GM21619 (cell line): ENCODE measurements at regions not wholly inside any gene's neighbourhood (a gene's known extent, or its start where the extent isn't known, plus 50 kb on each side); places are given as distances from the start of the nearest gene placed in this dataset.

Source experiments
- ATAC-seq: cut with Tn5 transposase; IDR thresholded peaks from one replicate; pipeline ENCODE4 v1.9.1; 2021; ENCODE audit not compliant: unreplicated experiment

GRCh38 chr7:113825832-113826231 lies 93.0 kb downstream of the PPP1R3A start:
- no peak for ATAC-seq

- no peak for ATAC-seq
Observed at GRCh38 chr7:113824117-113824823, 94.5 kb downstream of the PPP1R3A start.

DNA sequence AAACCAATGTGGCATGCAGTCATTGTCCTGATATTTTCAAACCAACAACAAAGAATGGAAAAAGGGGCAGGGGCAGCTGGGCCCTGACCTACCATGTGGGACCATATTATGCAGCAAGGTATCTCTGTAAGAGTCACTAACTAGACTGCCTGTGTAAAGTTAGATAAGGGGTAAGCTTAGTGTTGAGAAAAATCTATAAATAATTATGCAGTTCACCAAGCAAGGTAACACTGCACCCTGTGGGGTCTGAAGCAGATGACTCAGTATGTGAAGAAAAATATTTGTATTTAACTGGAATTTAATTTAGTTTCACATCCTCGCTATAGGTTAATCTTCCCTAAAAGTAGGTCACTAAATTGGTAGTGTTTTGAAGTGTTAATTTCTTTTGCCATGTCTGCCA lies 99.3 kb downstream of the PPP1R3A start:
- ATAC-seq = no peak

DNA sequence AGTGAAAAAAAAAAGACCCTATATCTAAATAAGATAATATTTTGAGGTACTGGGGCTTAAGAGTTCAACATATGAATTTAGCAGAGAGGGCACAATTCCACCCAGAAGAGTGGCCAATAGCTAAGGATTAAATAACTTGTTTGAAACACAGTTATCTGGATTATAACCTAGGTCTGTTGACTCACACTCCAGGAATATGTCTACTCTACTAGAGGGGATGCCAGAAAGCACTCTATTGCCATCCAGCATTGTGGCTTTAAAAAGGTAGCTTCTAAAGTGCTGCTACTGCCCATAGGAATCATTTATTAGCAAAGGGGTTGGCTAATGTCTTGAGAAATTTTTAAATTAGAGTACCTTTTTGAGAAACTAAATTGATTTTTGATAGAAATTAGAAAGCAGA lies 102.2 kb downstream of the PPP1R3A start:
- no peak for ATAC-seq

DNA sequence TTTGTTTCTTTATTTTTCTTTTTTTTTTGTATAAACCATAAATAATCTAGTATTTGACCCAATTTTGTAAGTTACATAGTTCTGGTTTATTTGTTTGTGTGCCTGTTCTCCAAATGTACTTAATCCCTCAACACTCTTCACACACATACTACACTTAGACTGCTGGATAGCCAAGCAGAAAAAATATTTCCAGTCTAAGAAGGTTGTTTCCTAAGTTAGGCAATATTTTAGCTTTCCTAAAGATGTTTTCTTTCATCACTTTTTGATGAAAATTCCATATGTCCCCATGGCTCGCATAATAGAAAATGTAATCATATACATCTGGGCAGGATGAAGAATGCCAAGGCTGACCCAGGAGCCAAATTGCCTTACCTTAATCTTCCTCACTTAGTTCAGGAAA lies 105.3 kb downstream of the PPP1R3A start:
- ATAC-seq = no peak

- ATAC-seq = no peak
Observed at GRCh38 chr7:113812591-113813255, 106.1 kb downstream of the PPP1R3A start.

- no peak for ATAC-seq
Observed at GRCh38 chr7:113810080-113810744, 108.6 kb downstream of the PPP1R3A start.

DNA sequence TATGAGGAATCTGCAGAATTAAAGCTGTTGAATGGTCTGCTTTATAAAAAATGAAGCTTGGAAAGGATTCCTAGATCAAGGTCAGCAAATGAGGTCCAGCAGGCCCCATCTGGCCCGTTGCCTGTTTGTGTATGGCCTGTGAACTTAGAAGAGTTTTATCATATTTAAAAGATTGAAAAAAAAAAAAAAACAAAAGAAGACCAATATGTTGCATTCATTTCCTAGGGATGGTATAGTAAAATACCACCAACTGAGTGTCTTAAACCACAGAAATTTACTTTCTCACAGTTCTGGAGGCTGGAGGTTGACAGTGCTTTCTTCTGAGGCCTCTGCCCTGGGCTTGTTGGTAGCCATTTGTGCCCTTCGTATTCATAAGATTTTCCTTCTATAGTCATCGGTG lies 109.2 kb downstream of the PPP1R3A start:
- no peak for ATAC-seq

- ATAC-seq = no peak
Observed at GRCh38 chr7:113806633-113807327, 112.0 kb downstream of the PPP1R3A start.

GRCh38 chr7:113805976-113806375 lies 112.8 kb downstream of the PPP1R3A start:
- ATAC-seq = no peak

- ATAC-seq = no peak
Observed at GRCh38 chr7:113804475-113805095, 114.2 kb downstream of the PPP1R3A start.

DNA sequence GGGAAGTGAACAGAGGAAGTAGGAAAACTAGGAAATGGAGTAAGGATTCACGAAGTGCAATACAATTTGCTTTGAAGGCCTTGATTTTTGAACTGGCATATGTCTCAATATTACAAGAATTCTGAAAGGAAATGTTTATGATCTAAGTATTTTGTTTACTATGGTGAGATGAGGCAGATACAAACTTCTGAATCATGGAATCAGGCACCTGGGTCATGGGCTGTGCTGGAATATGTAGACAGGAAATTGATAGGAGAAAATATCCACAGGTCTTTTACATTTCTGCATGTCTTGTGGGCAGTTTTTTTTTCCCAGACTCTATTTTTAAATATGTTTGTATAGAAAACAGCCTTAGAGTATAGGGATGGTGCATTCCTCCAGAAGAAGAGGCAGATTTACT lies 117.1 kb downstream of the PPP1R3A start:
- ATAC-seq = no peak

DNA sequence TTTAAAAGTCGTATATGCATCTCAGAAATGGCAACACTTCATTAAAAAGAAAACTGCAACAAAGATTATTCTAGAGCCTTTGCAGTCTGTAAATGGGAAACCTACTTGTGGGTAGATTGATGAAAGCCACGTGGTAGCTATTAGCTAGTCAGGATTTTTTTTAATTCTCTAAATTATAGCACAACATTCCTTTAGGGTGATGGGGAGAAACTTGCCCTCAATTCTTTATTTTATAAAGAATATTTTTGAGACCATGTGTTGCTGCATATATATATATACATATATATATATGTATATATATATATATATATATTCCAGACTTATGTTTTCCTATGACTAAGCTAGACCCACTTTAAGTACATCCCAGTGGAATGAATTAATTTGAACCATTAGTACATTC lies 118.0 kb downstream of the PPP1R3A start:
- no peak for ATAC-seq

DNA sequence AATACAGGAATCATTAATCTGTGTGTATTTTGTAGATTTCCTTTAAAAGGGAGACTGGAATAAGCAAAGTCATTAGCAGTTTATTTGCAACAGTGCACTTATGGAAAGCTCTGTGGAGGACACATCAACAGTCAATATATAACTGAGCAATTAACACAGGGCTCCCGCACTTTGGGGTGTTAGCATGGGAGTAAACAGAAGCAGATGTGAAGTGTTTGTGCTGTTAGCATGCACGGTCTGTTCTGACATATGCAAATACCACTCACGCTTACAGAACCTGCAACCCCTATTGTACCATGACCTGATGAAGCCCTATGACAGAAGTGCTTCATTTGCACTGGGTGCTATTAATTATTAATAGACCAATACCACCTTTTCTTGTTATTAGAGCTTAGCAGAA lies 118.9 kb downstream of the PPP1R3A start:
- ATAC-seq = peak; percentile 99

DNA sequence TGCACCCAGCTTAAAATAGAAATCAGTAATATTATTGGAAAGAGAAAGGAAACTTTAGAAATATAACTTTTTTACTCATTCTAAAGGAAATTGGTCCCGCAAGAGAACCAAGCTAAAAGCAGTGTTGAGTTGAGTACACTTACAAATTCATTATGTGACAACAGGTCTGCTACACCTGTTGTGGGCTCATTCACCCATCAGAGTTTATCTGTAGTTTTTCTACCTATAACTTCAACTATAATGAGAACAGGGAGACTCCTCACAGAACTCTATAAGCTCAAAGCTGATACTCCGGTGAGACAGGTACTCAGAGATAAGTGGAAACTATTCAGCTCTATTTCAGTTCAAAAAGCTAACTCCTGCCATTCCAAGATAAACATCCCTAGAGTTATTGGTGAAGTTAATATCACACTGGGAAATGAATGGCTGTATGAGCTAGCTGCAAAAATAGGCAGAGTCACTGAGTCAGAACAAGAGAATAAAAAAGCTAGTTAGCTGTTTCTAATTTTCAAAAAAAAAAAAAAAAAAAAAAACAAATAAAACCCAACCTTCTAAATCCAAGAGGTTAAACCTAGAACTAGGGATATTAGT lies 121.3 kb downstream of the PPP1R3A start:
- no peak for ATAC-seq

- ATAC-seq = no peak
Observed at GRCh38 chr7:113796557-113796956, 122.3 kb downstream of the PPP1R3A start.

DNA sequence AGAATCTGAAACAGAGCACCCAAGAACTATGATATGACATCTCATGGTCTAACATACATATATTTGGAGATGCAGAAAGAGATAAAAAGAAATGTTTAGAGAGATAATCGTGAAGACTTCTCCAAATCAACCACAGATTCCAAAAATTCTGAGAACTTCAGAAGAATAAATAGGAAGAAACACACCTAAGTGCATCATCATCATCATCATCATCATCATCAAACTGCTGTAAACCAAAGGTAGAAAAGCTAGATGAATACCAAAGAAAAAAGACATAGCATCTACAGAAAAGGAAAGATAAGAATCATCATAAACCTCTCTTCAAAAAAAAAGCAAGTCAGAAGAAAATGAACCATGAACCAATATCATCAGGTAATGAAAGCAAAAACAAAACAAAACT lies 124.2 kb downstream of the PPP1R3A start:
- no peak for ATAC-seq

- no peak for ATAC-seq
Observed at GRCh38 chr7:113793171-113793570, 125.6 kb downstream of the PPP1R3A start.

- ATAC-seq = no peak
Observed at GRCh38 chr7:113790025-113790424, 128.8 kb downstream of the PPP1R3A start.

DNA sequence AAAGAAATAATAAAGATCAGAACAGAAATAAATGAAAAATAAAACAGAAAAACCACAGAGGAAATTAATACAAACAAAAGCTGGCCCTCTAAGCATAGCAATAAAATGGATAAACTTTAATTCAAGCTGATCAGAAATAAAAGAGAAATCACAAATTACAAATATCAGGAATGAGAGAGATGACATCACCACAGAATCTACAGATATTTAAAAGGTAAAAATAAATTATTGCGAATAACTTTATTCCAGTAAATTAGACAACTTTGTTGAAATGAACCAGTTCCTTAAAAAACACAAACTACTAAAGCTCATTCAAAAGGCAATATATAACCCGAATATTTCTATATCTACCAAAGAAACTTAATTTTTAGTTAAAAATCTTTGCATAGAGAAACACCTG lies 131.7 kb downstream of the PPP1R3A start:
- no peak for ATAC-seq

DNA sequence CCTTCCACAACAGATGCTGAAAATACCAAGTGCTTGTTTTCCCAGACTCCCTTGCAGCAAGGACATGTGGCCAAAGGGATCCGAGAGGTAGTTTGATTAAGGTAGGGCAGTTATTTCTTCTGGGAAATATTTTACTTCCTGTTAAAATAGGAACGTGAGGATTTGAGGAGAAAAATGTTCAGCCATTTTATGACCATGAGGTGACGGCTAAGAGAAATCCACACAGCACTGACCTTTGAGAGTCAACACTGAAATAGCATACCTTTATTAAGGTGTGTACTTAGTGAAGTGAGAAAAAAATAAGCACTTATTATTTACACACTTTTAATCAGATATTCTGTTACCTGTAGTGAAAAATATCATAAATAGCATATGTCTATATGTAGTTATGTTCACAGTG lies 133.9 kb downstream of the PPP1R3A start:
- ATAC-seq = no peak
